CD4-positive, alpha-beta T cell treated with Interleukin-15 for 4 hours (primary cell): ENCODE measurements at regions not wholly inside any gene's neighbourhood (a gene's known extent, or its start where the extent isn't known, plus 50 kb on each side); places are given as distances from the start of the nearest gene placed in this dataset.

Experiments used
- DNase-seq: peaks from one replicate; pipeline ENCODE4 v3.0.0-alpha.2; 2020; ENCODE audit warnings: low spot score

GRCh38 chr7:72524037-72524436 lies 111.9 kb upstream of the CALN1 start:
- DNase-seq: no peak

- no peak for DNase-seq
These were observed 92.0 kb upstream of the CALN1 start for GRCh38 chr7:72504061-72504706.

GRCh38 chr7:72503644-72504043 lies 91.5 kb upstream of the CALN1 start:
- DNase-seq: no peak

GRCh38 chr7:72494807-72495206 lies 82.7 kb upstream of the CALN1 start:
- no peak for DNase-seq

GRCh38 chr7:72493850-72494661 lies 81.9 kb upstream of the CALN1 start:
- DNase-seq: peak; percentile 37

GRCh38 chr7:72492461-72493065 lies 80.4 kb upstream of the CALN1 start:
- DNase-seq: no peak

DNA sequence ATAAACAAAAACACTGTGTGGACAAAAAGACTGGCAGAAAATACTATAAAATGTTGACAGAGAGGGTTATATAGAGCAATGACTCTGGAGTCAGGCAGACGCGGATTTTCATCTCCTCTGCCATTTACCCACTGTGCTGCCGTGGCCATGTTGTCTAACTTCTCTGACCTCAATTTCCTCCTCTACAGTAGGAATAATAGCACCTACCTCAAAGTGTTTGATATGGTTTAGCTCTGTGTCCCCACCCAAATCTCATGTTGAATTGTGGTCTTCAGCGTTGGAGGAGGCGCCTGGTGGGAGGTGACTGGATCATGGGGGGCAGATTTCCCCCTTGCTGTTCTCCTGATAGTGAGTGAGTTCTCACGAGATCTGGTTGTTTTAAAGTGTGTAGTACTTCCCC lies 78.2 kb upstream of the CALN1 start:
- no peak for DNase-seq

- DNase-seq: no peak
These were observed 69.8 kb upstream of the CALN1 start for GRCh38 chr7:72481934-72482333.

DNA sequence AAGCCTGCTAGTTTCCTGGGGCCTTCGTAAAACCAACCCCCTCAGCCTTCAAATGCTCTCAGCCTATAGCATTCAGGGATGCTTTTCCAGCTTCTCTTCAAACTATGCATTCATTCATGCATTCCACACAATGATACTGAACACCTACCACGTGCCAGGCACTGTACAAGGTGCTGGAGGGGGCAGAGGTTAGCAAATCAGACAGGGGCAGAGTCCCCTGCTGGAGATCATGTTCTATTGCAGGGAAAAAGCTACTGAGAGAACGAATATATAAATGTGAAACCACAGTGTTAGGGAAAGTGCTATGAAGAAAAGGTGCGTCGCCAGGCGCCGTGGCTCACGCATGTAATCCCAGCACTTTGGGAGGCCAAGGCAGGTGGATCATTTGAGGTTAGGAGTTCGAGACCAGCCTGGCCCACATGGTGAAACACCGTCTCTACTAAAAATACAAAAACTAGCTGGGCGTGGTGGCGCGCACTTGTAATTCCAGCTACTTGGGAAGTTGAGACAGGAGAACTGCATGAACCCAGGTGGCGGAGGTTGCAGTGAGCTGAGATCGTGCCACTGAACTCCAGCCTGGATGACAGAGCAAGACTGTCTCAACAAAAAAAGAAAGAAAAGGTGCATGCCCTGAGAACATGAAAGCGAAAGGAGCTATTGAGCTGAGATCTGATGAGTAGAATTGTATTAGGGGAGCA lies 64.6 kb upstream of the CALN1 start:
- no peak for DNase-seq

GRCh38 chr7:72467237-72467636 lies 55.1 kb upstream of the CALN1 start:
- DNase-seq: no peak

DNA sequence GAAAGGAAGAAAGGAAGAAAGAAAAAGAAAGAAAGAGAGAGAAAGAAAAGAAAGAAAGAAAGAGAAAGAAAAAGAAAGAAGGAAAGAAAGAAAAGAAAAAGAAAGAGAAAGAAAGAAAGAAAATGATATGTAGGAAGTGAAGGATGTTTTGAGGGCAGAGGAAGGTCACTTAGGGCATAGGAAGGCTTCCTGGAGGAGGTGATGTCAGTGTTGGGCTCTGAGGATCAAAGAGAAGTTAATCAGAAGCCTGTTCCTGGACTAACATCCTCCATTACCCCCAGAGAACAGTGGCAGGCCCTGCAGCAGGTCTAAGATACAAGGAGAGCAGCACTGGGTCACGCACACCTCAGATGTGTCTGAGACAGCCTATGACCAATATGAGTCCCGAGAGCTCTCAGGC lies 54.7 kb upstream of the CALN1 start:
- no peak for DNase-seq

DNA sequence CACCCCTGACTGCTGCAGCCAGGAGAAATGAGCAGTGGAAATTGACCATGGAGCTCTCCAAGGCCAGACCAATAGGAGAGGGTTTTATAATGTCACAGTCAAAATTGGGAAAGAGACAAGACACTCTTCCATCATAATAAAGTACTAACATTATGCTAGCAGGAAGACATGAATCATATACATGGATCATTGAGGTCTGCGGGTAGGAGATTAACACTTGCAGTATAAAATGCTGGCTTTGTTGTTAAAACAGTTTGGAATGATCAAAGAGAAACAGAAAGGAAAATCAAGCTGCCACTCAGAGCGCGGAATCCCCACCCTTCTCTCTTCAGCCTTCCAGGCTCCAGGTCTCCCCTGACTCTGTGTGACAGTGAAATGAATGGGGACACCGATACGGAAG lies 53.4 kb upstream of the CALN1 start:
- no peak for DNase-seq

DNA sequence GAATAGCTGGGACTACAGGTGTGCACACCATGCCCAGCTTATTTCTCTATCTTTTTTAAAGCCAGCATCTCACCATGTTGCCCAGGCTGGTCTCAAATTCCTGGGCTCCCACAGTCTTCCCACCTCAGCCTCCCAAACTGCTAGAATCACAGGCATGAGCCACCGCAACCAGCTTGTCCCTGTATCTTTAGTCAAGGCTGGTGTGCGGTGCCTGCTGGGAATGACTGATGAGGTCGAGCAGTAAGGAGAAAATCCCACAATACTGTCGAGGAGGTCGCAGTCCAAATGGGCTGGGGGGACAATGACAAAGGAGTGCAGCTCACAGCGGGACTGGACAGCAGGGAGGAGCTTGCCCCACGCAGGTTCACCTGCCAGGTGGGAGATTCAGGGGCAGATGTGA lies 50.2 kb upstream of the CALN1 start:
- DNase-seq: no peak
